BJ (cell line): ENCODE measurements at regions not wholly inside any gene's neighbourhood (a gene's known extent, or its start where the extent isn't known, plus 50 kb on each side); places are given as distances from the start of the nearest gene placed in this dataset.

Source experiments
- CTCF ChIA-PET: fragments of 350-600 bp; formaldehyde crosslinking; extraction: SDS; loops from one replicate; lab custom pipeline; 2021; ENCODE audit warnings: antibody characterized with exemption, inconsistent platforms; lab: Yijun Ruan, JAX
- POLR2A ChIA-PET: fragments of 300-600 bp; sonication (Branson Sonifier 250); formaldehyde crosslinking; extraction: SDS; loops from one replicate; lab custom pipeline; 2021; ENCODE audit warnings: antibody characterized with exemption; lab: Charles Lee
- DNase-seq: peaks from one replicate; pipeline ENCODE4 v3.0.0-alpha.2; 2011; ENCODE audit warnings: low read depth
- H3K27me3 ChIP-seq: 2 replicates; pipeline ENCODE4 v1.6.0; 2011; ENCODE audit warnings: low read length; ENCODE audit not compliant: control insufficient read depth, insufficient read depth
- H3K36me3 ChIP-seq: 2 replicates; pipeline ENCODE4 v1.5.1; 2011; ENCODE audit warnings: low read length; ENCODE audit not compliant: control insufficient read depth, insufficient read depth
- H3K4me3 ChIP-seq: 2 replicates; pipeline ENCODE4 v1.5.1; 2011; ENCODE audit warnings: low read depth, mild to moderate bottlenecking, control low read depth, low read length
- CTCF ChIP-seq: IDR thresholded peaks from 2 replicates; pipeline ENCODE4 v1.5.1; 2011; ENCODE audit warnings: low read depth, mild to moderate bottlenecking, control low read depth, inconsistent platforms, low read length, moderate library complexity; ENCODE audit not compliant: insufficient read depth

GRCh38 chr4:1464581-1465171, 58.4 kb upstream of the NKX1-1 start:
- ChIA-PET POLR2A (no interaction called here), CTCF (interaction anchor here (0.7 kb wide), 1 partner anchor 325 kb away, joined by 3 read pairs; no protein-coding TSS in a partner anchor)
- DNase-seq: no peak
- no peak for TF ChIP-seq CTCF
- Histone ChIP-seq H3K4me3 (no peak overlapping the region), H3K36me3 (no peaks in the 10 kb centered on the region), H3K27me3 (peaks cover 3% of the 10 kb centered on the region; the same call in 1 of the 2 replicates)

GRCh38 chr4:1463927-1464540, 57.8 kb upstream of the NKX1-1 start:
- no peak for TF ChIP-seq CTCF
- H3K4me3 ChIP-seq: no peak overlapping the region
- CTCF ChIA-PET: interaction anchor here (0.7 kb wide), 1 partner anchor 325 kb away, joined by 3 read pairs; no protein-coding TSS in a partner anchor
- no peaks in the 10 kb centered on the region for H3K36me3 ChIP-seq
- H3K27me3 ChIP-seq: peaks cover 3% of the 10 kb centered on the region
- POLR2A ChIA-PET: no interaction called here
- DNase-seq: no peak

- peaks cover 5% of the 10 kb centered on the region for H3K27me3 ChIP-seq
- no peak overlapping the region for H3K4me3 ChIP-seq
- peak; percentile 0 for DNase-seq
- POLR2A ChIA-PET: no interaction called here
- CTCF ChIA-PET: interaction anchor here (1.0 to 1.2 kb wide), 2 partner anchors 17 to 85 kb away, joined by 3 read pairs; no protein-coding TSS in a partner anchor
- TF ChIP-seq CTCF: no peak
- no peaks in the 10 kb centered on the region for H3K36me3 ChIP-seq
These were observed 57.1 kb upstream of the NKX1-1 start for GRCh38 chr4:1463088-1463926.

GRCh38 chr4:1462768-1463075, 56.5 kb upstream of the NKX1-1 start:
- ChIA-PET CTCF (interaction anchor here (1.0 to 1.2 kb wide), 2 partner anchors 17 to 85 kb away, joined by 3 read pairs; no protein-coding TSS in a partner anchor), POLR2A (no interaction called here)
- TF ChIP-seq CTCF: no peak
- Histone ChIP-seq H3K36me3 (no peaks in the 10 kb centered on the region), H3K27me3 (peaks cover 9% of the 10 kb centered on the region), H3K4me3 (no peak overlapping the region)
- no peak for DNase-seq
